ENCODE measurements at regions not wholly inside any gene's neighbourhood (a gene's known extent, or its start where the extent isn't known, plus 50 kb on each side); places are given as distances from the start of the nearest gene placed in this dataset.

DNA sequence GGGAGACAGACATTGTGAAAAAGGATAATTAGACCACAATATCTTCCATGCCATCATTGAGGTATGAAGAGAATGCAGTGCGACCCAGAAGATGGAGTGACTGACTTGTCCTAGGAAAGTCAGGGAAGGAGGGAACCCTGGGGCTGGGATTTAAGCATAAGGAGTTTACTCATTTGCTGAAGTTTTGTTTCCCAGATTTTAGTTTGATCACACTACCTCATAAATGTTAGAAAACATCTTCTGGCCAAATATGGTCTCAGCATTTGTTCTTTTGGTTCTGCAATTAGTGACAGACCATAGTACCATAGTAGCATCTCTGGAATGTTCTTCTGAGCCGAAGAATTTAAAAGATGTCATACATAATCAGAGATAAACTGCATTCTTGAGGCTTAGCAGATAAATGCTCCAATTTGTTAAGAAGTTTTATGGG is 96.5 kb upstream of the PGRMC2 start:
- DNase-seq, result no peak

DNA sequence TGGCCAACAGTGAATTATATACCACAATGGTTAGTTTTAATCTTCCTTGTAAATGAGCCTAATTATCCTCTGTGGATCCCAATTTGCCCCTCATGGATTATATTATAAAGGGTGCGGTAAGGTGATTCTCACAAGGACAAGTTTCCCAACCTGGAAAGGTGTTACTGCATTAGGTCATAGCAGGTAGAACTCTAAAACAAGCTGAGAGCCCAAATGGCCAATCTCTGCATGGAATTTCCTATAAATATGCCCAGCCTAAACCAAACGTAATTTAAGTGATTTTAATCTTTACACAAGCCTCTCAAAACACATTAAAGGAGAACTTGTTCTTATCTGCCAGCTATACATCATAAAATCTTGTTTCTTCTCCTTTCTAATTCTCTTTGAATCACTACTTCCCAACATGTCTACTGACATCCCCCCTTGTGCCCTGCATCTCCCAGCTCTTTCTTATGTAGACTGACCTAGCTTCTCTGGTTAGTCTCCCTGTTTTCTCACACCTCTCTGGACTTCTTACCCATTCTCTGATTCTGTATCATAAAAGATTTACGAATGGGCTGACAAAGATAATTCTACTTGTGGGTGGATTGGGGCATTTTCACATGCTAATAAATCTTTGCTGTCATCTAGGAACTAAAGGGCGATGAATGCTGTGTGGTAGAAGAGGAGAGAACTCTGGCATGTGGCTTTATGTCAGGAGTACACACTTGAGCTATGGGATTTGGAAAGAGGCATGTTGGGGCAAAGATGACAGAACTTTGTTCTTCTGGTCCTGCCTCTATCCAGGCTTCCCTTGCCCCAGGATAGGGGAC is 94.3 kb upstream of the PGRMC2 start:
- no peak for DNase-seq

DNA sequence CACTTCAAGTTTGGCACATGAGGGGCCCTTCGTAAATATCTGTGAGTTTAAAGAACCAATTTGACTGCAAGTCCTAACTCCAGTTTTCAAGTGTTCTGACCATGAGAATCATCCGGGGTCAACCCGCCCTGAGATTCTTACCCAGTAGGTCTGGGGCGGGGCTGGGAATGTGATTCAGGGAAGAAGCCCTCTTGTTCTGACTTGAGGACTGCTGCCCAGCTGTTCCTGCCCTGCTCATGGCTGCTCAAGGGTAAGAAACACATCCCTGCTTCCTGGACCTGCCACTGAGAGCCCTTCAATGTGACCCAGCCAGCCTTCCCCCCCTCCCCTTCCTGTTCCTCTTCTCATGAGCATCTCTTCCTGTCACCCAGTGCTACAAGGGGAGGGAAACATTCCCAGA is 92.7 kb upstream of the PGRMC2 start:
- no peak for DNase-seq

DNA sequence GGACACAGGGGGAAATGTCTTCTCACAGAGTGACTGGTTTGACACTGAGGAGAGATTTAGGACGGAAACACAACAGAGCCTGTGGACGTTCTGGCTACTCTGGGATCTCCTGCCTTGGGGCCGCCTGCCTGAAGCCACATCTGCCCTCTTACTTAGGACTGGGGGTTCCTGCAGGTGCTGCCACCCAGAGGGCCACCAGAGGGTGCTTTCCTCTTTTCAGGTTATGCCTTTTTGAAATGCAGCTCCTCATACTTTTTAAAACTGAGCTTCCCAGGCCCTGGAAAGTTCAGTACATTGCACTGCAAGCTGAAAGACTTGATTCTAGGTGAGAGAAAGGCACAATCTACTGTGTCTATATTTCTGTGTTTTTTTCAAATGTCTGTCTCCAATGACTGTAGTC is 92.2 kb upstream of the PGRMC2 start:
- DNase-seq, result no peak

DNA sequence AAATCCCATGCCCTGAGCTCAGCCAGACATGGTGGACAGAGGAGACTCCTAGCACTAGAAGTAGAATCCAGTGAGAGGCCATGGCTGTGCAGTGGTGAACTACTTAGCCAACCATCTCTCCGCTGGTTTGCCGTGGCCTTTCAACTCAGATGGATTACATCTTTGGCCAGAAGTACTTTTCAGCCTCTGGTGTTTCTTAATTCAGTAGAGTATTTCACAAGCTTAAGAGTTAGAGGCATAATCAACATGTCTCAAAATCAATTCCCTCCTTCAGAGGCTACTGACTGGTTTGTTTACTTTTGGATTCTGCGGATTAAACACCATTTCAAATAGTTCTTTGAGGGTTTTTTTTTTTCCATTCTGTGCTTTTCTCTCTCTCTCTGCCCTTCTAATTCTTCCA is 91.1 kb upstream of the PGRMC2 start:
- no peak for DNase-seq

DNA sequence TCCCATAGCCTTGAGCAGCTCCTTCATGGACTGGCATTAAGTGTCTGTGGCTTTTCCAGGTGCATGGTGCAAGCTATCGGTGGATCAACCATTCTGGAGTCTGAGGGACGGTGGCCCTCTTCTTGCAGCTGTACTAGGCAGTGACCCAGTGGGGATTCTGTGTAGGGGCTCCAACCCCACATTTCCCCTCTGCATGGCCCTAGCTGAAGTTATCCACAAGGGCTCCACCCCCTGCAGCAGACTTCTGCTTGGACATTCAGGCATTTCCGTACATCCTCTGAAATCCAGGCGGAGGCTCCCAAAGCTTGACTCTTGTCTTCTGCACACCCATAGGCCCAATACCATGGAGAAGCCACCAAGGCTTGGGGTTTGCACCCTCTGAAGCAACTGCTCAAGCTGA is 89.3 kb upstream of the PGRMC2 start:
- DNase-seq, result no peak

DNA sequence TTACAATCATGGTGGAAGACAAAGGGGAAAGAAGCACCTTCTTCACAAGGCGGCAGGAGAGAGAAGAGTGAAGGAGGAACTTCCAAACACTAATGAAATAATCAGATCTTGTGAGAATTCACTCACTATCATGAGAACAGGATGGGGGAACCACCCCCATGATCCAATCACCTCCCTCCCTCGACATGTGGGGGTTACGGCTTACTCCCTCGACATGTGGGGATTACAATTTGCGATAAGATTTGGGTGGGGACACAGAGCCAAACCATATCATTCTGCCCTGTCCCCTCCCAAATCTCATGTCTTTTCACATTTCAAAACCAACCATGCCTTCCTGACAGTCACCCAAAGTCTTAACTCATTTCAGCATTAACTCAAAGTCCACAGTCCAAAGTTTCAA is 88.7 kb upstream of the PGRMC2 start:
- DNase-seq, result no peak

DNA sequence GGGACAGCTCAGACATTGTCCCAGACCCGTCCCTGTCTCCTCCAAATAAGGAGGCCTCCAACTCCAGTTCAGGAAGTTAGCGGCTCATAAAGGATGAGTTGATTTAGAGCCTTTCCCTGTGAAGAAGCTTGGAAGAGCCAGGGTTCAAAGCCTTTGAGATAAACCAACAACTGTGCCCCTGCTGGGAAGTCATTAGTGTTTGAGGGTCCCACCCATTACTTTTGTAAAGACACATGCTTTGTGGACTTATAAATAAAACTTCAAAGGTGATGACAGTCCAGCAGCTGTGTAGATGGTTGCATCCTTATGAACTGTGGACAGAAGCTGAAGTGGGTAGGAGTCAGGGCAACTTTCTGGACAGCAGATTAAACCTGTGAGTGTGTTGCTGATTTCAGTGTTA is 86.0 kb upstream of the PGRMC2 start:
- DNase-seq, result no peak

DNA sequence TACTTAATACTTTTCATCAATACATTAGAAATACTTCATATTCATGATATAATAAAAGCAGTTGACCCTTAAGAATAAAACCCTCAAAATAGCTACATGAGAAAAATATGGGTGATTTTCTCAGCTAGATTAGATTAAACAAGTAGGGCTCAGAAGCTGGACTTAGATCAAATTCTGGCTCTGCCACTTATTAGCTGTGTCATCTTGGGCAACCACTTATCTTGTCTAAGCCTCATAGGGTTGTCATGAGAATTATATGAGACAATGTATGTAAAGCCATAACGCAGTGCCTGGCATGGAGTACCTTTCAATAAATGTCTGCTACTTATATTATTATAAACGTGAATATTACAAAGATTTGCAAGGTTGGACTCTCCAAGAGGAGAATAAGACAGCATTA is 84.3 kb upstream of the PGRMC2 start:
- no peak for DNase-seq

DNA sequence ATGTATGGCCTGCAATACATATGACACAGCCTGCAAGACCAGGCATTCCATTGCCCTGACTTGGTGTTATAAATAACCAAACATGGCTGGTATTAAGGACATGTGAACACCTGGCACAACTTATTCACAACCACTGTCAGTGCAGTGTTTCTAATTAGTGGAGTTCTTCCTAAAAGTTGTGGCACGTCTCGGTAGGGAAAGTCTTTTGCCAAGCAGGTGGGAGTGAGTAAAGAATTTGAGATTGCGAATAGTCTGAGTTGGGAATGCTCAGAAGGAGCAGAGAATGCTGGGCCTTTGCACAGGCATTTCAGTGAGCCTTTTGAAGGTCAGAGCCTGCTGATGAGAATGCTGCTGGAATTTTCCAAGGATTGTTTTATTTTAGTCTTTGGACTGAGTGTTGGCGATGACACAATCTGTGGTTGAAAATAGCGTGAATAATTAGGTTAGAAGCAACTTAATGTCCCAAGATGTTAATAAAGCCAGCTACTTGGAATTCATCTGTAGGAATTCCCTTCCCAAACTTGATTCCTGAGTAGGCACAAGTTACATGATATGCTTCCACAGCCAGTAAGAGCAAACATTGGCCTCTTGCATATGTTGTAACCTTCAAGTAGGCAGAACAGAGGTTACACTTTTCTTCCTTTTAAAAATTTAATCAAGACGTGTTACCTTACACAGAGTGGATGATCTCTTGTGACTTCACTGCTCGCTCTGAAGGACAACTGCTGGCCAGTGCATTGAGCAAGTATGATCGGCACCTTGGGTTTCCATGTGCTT is 83.6 kb upstream of the PGRMC2 start:
- DNase-seq, result no peak

DNA sequence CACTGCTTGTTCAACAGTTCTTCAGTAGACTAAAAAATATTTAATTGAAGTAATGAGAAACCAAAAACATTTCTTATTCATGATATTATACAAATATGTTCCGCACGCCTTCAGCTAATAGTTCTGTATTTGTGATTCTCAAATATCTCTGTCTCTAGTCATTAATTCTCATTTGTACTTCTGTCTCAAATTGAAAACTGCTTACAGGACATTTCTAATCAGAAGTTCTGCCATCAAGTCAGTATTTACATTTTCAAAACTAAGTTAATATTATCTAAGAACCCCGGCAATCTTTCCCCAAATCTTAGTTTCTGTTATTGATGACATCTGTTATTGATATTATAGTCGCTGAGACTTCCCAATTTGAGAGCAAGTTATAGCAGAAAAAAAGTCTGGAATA is 78.6 kb upstream of the PGRMC2 start:
- no peak for DNase-seq

DNA sequence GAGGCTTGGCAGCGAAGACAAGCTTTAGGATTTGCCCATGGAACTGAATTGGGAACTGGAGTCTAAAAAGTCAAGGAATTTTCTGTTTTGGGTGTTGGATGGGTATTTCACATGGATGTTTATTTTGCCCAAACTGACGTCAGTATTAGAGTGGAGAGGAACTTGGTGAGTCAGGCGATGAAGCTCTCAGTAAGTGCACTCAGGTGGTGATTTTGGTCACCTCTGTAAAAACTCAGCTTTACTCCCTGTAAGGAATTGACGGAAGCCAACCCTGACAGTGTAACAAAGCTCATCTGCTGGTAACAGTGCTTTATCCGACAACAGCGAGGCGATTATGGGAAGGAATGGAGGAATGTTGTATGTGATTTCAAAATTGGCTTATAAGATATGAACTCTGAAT is 77.0 kb upstream of the PGRMC2 start:
- no peak for DNase-seq

DNA sequence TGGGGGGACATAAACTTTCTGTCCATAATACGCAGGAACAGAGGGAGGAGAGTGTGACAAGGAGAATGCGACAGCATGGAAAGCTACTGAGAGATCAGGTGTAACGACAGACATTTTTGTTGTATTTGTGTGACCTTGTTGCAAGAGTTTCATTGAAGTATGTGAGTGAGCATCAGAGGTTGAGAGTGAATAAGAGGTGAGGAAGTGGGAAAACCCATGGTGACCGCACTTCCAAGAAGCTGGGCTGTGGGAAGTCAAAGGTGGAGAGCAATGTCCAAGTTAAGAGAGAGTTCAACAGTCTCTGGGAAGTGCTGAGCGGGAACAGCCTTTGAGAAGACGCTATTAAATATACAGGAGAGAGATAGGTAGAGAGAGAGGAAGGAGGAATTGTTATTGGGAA is 76.4 kb upstream of the PGRMC2 start:
- no peak for DNase-seq

DNA sequence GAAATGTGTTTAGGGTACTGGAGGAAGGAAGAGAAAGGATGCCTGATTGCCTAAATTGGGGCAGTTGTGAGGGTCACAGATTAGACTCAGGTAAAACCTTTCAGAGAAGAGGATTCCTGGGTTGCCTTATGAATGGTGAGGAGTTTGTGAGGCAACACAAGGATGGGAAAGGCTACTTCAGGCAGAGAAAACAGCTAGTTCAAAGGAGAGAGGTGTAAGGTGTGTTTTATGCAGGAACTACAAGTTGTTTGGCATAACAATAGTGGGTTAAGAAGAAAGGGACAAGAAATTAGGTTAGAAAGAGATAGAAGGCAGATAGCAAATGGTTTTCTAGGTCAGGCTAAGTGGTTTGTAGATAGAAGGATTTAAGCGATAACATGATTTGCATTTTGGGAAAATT is 75.1 kb upstream of the PGRMC2 start:
- no peak for DNase-seq

DNA sequence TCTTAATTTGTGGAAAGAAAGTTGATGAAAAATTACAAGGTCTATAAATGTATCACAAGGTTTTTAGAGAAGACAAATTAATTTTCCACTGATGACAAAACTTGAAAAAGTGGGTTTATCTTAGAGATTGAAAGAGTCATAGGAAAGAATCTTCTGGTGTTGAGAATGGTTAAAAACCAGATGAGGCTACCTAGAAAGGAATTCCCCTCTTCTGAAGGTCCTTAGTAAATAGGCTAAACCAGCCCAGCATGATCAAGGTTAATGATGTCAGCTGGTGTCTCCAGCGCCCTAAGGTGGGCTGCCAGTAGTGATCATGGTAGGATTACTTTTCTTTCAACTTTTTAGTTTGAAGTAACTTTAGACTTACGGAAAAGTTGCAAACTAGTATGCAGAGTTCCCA is 71.8 kb upstream of the PGRMC2 start:
- DNase-seq, result no peak

DNA sequence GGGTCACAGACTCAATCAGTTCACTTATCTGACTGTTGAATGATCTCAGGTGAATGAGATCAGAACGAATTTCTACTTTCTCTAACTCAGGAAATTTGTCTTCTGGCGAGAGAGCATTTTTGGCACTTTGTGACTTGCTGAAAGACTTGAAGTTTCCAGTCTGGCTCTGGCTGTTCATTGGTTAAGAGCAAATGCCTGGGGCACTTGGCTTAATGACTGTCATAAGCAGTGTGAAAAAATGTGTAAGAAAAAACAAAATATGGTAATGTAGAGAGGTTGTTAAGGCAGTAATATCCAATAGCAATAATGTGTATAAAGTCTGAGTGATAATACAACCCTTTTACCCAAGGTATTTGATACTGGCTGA is 71.3 kb upstream of the PGRMC2 start:
- DNase-seq, result no peak

DNA sequence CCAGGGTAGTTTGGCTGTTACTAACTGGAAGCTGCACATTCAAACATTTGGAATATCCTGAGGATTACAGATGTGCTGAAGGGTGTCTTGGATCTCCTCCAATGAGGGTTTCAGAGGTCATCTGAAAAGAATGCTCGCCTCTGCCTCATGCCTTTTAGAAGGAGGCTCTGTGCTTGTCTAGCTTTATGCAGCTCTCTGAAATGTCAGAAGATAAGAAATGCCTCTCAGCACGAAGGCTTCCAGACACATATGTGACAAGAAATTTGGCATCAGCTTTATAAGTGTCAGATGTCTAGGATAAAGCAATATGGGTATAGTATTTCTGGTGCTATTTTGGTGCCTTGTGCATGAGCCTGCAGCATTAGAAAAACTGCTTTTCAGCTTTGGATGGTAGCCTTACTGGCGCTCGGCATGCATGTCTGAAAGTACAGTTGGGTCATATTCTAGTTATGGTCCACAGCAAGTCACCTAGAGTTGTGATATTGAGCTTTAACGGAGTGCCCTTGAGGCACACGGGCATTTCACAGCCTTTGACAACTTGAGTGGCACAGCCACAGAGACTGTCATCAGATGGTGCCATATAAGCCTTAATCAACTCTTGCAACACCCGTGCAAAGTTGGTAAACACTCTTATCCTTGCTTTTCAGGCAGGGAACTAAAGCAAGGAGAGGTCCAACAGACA is 70.8 kb upstream of the PGRMC2 start:
- no peak for DNase-seq

DNA sequence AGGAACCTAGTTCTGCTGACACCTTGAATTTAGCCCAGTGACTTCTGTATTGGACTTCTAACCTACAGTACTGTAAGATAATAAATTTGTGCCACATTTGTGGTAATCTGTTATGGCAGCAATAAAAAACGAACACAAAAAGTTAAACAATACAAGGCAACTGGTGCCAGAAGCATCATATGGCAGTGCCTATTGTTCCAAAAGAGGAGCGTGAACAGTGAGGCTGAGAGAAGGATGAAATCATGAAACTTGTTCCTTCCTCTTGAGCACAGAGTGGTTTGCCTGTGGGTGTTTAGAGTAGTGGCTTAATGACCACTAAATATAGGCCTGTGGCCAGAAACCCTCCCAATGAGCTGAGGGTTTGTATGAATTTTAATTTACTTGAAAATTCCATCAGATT is 69.7 kb upstream of the PGRMC2 start:
- no peak for DNase-seq

DNA sequence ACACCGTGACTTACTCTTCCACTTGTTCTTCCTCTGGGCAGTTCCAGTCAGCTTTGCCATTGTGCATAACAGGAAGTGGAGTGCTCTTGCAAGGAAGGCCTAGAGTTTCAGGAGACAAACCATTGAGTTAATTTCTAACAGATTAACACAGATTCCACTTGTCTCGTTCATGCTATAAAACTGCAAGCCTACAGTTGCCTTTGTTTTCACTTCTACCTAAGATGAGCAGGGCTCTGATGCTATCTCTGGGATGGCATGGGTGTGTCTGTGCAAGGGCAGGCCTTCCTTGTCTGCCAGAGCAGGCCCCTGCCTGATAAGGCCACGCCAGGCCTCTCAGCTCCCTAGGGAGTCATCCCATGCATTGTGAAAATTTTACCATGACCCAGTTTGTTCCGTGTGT is 67.7 kb upstream of the PGRMC2 start:
- DNase-seq, result no peak

DNA sequence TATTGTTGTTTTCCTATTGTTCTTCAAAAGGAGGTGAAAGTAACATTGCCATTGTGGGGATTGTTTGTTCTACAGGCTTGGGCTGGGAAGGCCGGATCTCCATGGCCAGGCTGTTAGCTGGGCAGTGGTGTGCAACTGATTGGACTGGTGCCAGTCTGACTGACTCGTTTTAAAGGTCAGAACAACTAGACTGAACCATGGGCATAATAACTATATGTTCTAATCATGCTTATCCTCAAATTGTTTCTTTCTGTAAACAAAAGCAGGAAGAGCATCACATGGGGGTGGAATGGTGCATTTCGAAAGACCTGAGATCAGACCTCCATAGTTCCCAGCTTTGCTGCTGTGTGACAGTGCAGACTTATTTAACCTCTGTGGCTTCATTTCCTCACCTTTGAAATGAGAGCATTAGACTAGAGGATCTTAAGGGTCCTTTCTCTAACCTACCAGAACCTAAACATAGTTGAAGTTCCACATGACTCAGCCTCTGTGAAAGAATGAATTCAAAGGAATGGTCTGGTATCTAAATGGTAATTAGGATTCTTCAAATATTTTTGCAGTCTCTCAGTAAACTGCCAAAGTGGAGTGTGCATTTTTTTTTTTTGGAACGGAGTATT is 66.7 kb upstream of the PGRMC2 start:
- no peak for DNase-seq

DNA sequence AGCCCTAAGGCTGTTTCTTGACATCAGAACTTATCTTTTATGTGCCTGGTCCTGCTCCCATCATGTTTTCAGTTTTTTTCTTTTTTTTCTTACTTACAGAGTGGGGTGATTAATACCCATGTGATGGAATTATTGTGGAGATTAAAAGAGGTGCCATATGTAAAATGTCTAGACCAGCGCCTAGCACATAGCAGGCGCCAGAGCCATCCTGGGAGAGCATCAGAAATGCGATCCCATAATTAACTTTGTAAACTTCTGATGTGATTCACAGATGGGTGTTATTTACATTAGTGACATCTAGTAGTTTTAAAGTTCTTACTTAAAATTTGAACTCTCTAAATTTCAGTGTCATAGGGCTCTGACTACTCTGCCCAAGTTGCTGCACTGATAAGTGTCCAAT is 66.2 kb upstream of the PGRMC2 start:
- no peak for DNase-seq

DNA sequence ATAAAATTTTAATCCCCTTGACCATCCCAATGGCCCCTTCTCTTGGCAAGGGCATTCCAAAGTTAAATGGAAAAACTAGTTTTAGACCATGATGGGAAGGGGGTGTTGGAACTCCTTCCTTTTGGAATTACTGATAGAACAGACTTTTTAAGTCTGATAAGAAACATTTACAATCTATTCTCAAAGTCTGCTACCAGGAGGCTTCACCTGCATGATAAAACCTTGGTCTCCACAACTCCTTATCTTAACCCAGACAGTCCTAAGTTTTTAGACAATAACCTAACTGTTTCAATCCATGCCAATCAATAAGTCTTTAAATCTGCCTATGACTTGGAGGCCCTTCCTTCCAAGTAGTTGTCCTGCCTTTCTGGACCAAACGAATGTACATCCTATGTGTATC is 63.9 kb upstream of the PGRMC2 start:
- DNase-seq, result no peak

DNA sequence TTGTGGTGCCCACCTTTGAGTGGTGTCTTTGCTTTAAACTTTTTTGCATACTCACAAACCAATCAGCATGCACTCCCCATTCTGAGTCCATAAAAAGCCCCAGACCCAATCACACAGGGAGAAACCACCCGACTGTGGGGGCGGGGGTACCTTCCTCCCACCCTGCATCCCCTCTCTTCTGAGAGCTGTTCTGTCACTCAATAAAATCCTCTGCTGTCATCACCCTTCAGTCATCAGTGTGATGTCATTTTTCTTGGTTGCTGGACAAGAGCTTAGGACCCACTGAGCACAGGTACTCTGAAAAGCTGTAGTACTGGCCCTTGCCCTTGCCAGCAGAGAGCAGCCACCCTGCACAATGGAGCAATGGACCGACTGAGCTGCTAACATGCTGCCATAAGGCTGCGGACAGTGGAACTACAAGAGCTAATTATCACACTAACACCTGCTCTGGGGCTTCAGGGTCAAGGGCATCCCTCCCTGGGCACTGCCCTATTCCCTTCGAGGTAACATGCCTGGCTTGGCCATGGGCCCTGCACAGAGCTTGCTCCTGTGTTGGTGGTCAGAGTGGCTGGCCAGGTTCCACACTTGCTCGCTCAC is 62.9 kb upstream of the PGRMC2 start:
- no peak for DNase-seq
